Mucosa of descending colon (tissue), 3 donors: ENCODE measurements at regions not wholly inside any gene's neighbourhood (a gene's known extent, or its start where the extent isn't known, plus 50 kb on each side); places are given as distances from the start of the nearest gene placed in this dataset.
"Not testable (repeated sequence)": the region's sequence is repeated elsewhere in the genome, so short reads cannot be mapped to it uniquely, and the experiment has no call there.

ENCODE experiments used
- ATAC-seq: fragments of 200-7000 bp; cut with Tn5 transposase; one replicate; pipeline ENCODE4 v1.9.1; 2020; ENCODE audit warnings: mild to moderate bottlenecking, moderate library complexity
- DNase-seq, 3 donors: peaks; one replicate each; pipeline ENCODE4 v3.0.0-alpha.2; 2020
- H3K36me3 ChIP-seq: fragments of 200-600 bp; one replicate; pipeline ENCODE4 v1.8.0; 2021; ENCODE audit warnings: low read depth, mild to moderate bottlenecking
- H3K4me1 ChIP-seq: fragments of 200-600 bp; one replicate; pipeline ENCODE4 v1.8.0; 2021; ENCODE audit warnings: low read depth, mild to moderate bottlenecking
- H3K4me3 ChIP-seq: fragments of 200-600 bp; one replicate; pipeline ENCODE4 v1.8.0; 2021; ENCODE audit warnings: mild to moderate bottlenecking
- H3K9me3 ChIP-seq: fragments of 200-600 bp; one replicate; pipeline ENCODE4 v1.8.0; 2021; ENCODE audit warnings: mild to moderate bottlenecking
- CTCF ChIP-seq: fragments of 200-600 bp; IDR thresholded peaks from one replicate; pipeline ENCODE4 v1.8.0; 2022; ENCODE audit warnings: antibody characterized with exemption, mild to moderate bottlenecking
- intact Hi-C, 2 donors: fragments of 100-400 bp; cut with DNase I in 1 of 2; cut with micrococcal nuclease in 1 of 2; formaldehyde crosslinking; loops; one replicate each; pipeline versions ENCODE4 v1.11.0 to v1.11.1; 2022; cut with DNase I, micrococcal nuclease
- donor health status: DM: no; HTN: no; CAD: no; lungs with moderate emphysema.
- donor health status: DM: no; HTN: no; CAD: no.
- donor health status: DM: no; HTN: yes; CAD: no.

GRCh38 chr10:55989188-55989587 lies 371.9 kb downstream of the ZWINT start:
- Histone ChIP-seq H3K36me3 (no peaks in the 10 kb centered on the region), H3K4me3 (no peak overlapping the region), H3K4me1 (no peaks in the 10 kb centered on the region), H3K9me3 (no peaks in the 10 kb centered on the region)
- intact Hi-C loops, result no loop called here
- DNase-seq (no peak), ATAC-seq (no peak)
- no peak for TF ChIP-seq CTCF

- no peak for TF ChIP-seq CTCF
- Histone ChIP-seq H3K9me3 (no peaks in the 10 kb centered on the region), H3K4me1 (no peaks in the 10 kb centered on the region), H3K4me3 (no peak overlapping the region), H3K36me3 (no peaks in the 10 kb centered on the region)
- no peak for ATAC-seq
- intact Hi-C loops, result no loop called here
- no peak for DNase-seq
These were observed 381.9 kb downstream of the ZWINT start for GRCh38 chr10:55979203-55979602.

- no peak for TF ChIP-seq CTCF
- Histone ChIP-seq H3K36me3 (no peaks in the 10 kb centered on the region), H3K4me3 (no peak overlapping the region), H3K9me3 (no peaks in the 10 kb centered on the region), H3K4me1 (no peaks in the 10 kb centered on the region)
- DNase-seq, result no peak
- intact Hi-C loops, result no loop called here
- ATAC-seq, result no peak
These were observed 395.0 kb downstream of the ZWINT start for GRCh38 chr10:55966101-55966500.

GRCh38 chr10:55943403-55943802 lies 417.7 kb downstream of the ZWINT start:
- TF ChIP-seq CTCF, result no peak
- DNase-seq (no peak), ATAC-seq (no peak)
- Histone ChIP-seq H3K9me3 (peaks cover 8% of the 10 kb centered on the region), H3K4me1 (no peaks in the 10 kb centered on the region), H3K36me3 (no peaks in the 10 kb centered on the region), H3K4me3 (no peak overlapping the region)
- intact Hi-C loops, result no loop called here

- ATAC-seq (no peak), DNase-seq (no peak)
- H3K4me1 ChIP-seq, result no peaks in the 10 kb centered on the region
- intact Hi-C loops, result no loop called here
- TF ChIP-seq CTCF, result no peak
- H3K4me3 ChIP-seq, result no peak overlapping the region
- no peaks in the 10 kb centered on the region for H3K9me3 ChIP-seq
- H3K36me3 ChIP-seq, result no peaks in the 10 kb centered on the region
These were observed 431.8 kb downstream of the ZWINT start for GRCh38 chr10:55929291-55929690.

GRCh38 chr10:55899472-55900147 lies 461.4 kb downstream of the ZWINT start:
- H3K36me3 ChIP-seq, ATAC-seq, H3K4me1 ChIP-seq, H3K4me3 ChIP-seq, intact Hi-C loops, H3K9me3 ChIP-seq: not testable (repeated sequence)
- peak in 1 of 3 donors; percentile 38 for DNase-seq
